A673 (cell line): ENCODE measurements at regions not wholly inside any gene's neighbourhood (a gene's known extent, or its start where the extent isn't known, plus 50 kb on each side); places are given as distances from the start of the nearest gene placed in this dataset.

Experiments
- EZH2 ChIP-seq: fragments of 200-600 bp; sonication (generic); IDR thresholded peaks from 2 replicates; pipeline ENCODE4 v1.6.1; 2017; ENCODE audit warnings: borderline replicate concordance, low read depth, mild to moderate bottlenecking, mixed read lengths, antibody characterized with exemption, low read length; ENCODE audit not compliant: poor library complexity, severe bottlenecking
- TF ChIP-seq, protein P1 (sequence below): fragments of 300-800, 200-600 bp; sonication (generic); conservative IDR thresholded peaks from 2 replicates; pipeline ENCODE4 v1.5.1; 2017; ENCODE audit warnings: low read depth, mild to moderate bottlenecking, antibody characterized with exemption, low read length, moderate library complexity, mixed read lengths

DNA sequence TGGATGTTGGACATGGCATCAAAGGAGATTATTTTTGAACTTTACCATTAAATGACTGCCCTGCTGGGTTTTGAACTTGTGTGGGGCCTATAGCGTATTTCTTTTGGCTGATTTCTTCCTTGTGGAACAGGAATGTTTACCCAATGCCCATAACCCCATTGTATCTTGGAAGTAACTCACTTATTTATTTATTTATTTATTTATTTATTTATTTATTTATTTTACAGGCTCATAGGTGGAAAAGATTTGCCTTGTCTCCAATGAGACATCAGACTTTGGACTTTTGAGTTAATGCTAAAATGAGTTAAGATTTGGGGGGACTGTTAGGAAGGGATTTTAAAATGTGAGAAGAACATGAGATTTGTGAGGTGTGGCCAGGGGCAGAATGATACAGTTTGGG is 273.1 kb downstream of the SLITRK2 start:
- TF ChIP-seq EZH2, result no peak
- TF ChIP-seq, protein P1, sequence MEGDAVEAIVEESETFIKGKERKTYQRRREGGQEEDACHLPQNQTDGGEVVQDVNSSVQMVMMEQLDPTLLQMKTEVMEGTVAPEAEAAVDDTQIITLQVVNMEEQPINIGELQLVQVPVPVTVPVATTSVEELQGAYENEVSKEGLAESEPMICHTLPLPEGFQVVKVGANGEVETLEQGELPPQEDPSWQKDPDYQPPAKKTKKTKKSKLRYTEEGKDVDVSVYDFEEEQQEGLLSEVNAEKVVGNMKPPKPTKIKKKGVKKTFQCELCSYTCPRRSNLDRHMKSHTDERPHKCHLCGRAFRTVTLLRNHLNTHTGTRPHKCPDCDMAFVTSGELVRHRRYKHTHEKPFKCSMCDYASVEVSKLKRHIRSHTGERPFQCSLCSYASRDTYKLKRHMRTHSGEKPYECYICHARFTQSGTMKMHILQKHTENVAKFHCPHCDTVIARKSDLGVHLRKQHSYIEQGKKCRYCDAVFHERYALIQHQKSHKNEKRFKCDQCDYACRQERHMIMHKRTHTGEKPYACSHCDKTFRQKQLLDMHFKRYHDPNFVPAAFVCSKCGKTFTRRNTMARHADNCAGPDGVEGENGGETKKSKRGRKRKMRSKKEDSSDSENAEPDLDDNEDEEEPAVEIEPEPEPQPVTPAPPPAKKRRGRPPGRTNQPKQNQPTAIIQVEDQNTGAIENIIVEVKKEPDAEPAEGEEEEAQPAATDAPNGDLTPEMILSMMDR, result no peak
